HCT116 (cell line): ENCODE measurements at regions not wholly inside any gene's neighbourhood (a gene's known extent, or its start where the extent isn't known, plus 50 kb on each side); places are given as distances from the start of the nearest gene placed in this dataset.

ENCODE experiments used
- ATAC-seq: fragments of 200-7000 bp; cut with Tn5 transposase; 2 replicates; pipeline ENCODE4 v1.9.1; 2020; ENCODE audit warnings: mild to moderate bottlenecking, moderate library complexity
- BruUV-seq: library from RNA; stranded (reverse); fragments of 400-500 nt; replicated peaks from 2 replicates; lab custom pipeline; 2021; lab: Mats Ljungman, UMichigan
- CTCF ChIA-PET: fragments of 300-600 bp; sonication (Branson Sonifier 250); formaldehyde crosslinking; loops from one replicate; lab custom pipeline; 2021; ENCODE audit warnings: antibody characterized with exemption; lab: Charles Lee
- POLR2A ChIA-PET: fragments of 300-600, 350-600 bp; sonication (Branson Sonifier 250); formaldehyde crosslinking; loops from one replicate; lab custom pipeline; 2021; ENCODE audit warnings: antibody characterized with exemption; lab: Charles Lee
- RAD21 ChIA-PET, 2 experiments: fragments of 300-600 bp; sonication (Branson Sonifier 250); formaldehyde crosslinking; loops; one replicate each; lab custom pipeline; 2023; ENCODE audit warnings: low total read pairs in 2 of 2; ENCODE audit not compliant: uncharacterized antibody in 2 of 2, unreplicated experiment in 2 of 2, low non-redundant PET in 1 of 2; lab: Charles Lee
- DNase-seq: peaks from one replicate; pipeline ENCODE4 v3.0.0-alpha.2; 2010; ENCODE audit warnings: low read depth, low spot score
- H2AFZ ChIP-seq: fragments of 200-600 bp; shearing (Covaris generic), sonication (generic); 2 replicates; pipeline ENCODE4 v1.6.1; 2017; ENCODE audit warnings: low read depth, mixed run types, mixed read lengths, antibody characterized with exemption, low read length; ENCODE audit not compliant: poor library complexity, severe bottlenecking
- H3K27ac ChIP-seq: 2 replicates; pipeline ENCODE4 v1.5.1; 2012; ENCODE audit warnings: low read depth, low read length
- H3K27me3 ChIP-seq: fragments of 200-600 bp; sonication (generic); 2 replicates; pipeline ENCODE4 v1.6.1; 2016; ENCODE audit warnings: mixed run types, low read length, mixed read lengths; ENCODE audit not compliant: insufficient read depth
- H3K36me3 ChIP-seq, 2 experiments: fragments of 200-500 bp in 1 of 2; fragments of 200-600 bp in 1 of 2; sonication (Bioruptor generic) in 1 of 2; sonication (generic) in 1 of 2; 2 replicates each; pipeline versions ENCODE4 v1.5.1 to v1.6.1; 2014 to 2016; ENCODE audit warnings: low read length in 2 of 2, inconsistent platforms in 1 of 2, mixed read lengths in 1 of 2, mixed run types in 1 of 2; ENCODE audit not compliant: insufficient read depth in 2 of 2, control insufficient read depth in 1 of 2
- H3K4me1 ChIP-seq, 2 experiments: fragments of 200-600 bp in 1 of 2; sonication (generic) in 1 of 2; 2 replicates each; pipeline versions ENCODE4 v1.5.1 to v1.6.1; 2012 to 2017; ENCODE audit warnings: low read length in 2 of 2, inconsistent platforms in 1 of 2, mild to moderate bottlenecking in 1 of 2, mixed read lengths in 1 of 2, mixed run types in 1 of 2, moderate library complexity in 1 of 2; ENCODE audit not compliant: insufficient read depth in 2 of 2, control insufficient read depth in 1 of 2
- H3K4me2 ChIP-seq: fragments of 200-600 bp; sonication (generic); 2 replicates; pipeline ENCODE4 v1.6.1; 2017; ENCODE audit warnings: mixed run types, low read length, mixed read lengths
- H3K4me3 ChIP-seq, 2 experiments: fragments of 200-600 bp in 1 of 2; sonication (generic) in 1 of 2; replicated peaks in 1 of 2; 2 replicates each; pipeline ENCODE4 v1.5.1; 2011 to 2016; ENCODE audit warnings: low read length in 2 of 2, control low read depth in 1 of 2, low read depth in 1 of 2, mild to moderate bottlenecking in 1 of 2, mixed read lengths in 1 of 2, mixed run types in 1 of 2
- H3K79me2 ChIP-seq: fragments of 200-600 bp; sonication (generic); 2 replicates; pipeline ENCODE4 v1.6.1; 2017; ENCODE audit warnings: mild to moderate bottlenecking, mixed run types, low read length, moderate library complexity, mixed read lengths; ENCODE audit not compliant: insufficient read depth
- H3K9ac ChIP-seq: fragments of 200-600 bp; sonication (generic); 2 replicates; pipeline ENCODE4 v1.6.1; 2016; ENCODE audit warnings: low read length, mixed read lengths
- H3K9me2 ChIP-seq: fragments of 200-600 bp; sonication (generic), shearing (Covaris generic); 2 replicates; pipeline ENCODE4 v1.6.1; 2017; ENCODE audit warnings: mixed run types, mild to moderate bottlenecking, moderate library complexity; ENCODE audit not compliant: insufficient read depth
- H3K9me3 ChIP-seq, 2 experiments: fragments of 200-500 bp in 1 of 2; fragments of 200-600 bp in 1 of 2; sonication (Bioruptor generic) in 1 of 2; sonication (generic) in 1 of 2; 2 replicates each; pipeline ENCODE4 v1.6.1; 2014 to 2017; ENCODE audit warnings: low read length in 2 of 2, mixed read lengths in 2 of 2, inconsistent platforms in 1 of 2, low read depth in 1 of 2, mild to moderate bottlenecking in 1 of 2, mixed run types in 1 of 2, moderate library complexity in 1 of 2; ENCODE audit not compliant: control insufficient read depth in 1 of 2, insufficient read depth in 1 of 2
- H4K20me1 ChIP-seq: fragments of 200-600 bp; sonication (generic), shearing (Covaris generic); 2 replicates; pipeline ENCODE4 v1.6.1; 2017; ENCODE audit warnings: mixed run types, mild to moderate bottlenecking, moderate library complexity; ENCODE audit not compliant: insufficient read depth
- CBX3 ChIP-seq: IDR thresholded peaks from 2 replicates; pipeline ENCODE4 v1.6.1; 2012; ENCODE audit warnings: low read depth
- CTCF ChIP-seq, 3 experiments: fragments of 200-600 bp in 1 of 3; sonication (generic) in 1 of 3; IDR thresholded peaks in 2 of 3; conservative IDR thresholded peaks in 1 of 3; 2 replicates each; pipeline ENCODE4 v1.5.1; 2012 to 2017; ENCODE audit warnings: low read depth in 2 of 3, low read length in 2 of 3, antibody characterized with exemption in 1 of 3, borderline replicate concordance in 1 of 3, control low read depth in 1 of 3, mild to moderate bottlenecking in 1 of 3, mixed read lengths in 1 of 3, mixed run types in 1 of 3, moderate library complexity in 1 of 3; ENCODE audit not compliant: insufficient read depth in 1 of 3
- EZH2phosphoT487 ChIP-seq: fragments of 200-600 bp; IDR thresholded peaks from 2 replicates; pipeline ENCODE4 v1.6.1; 2018; ENCODE audit warnings: antibody characterized with exemption, borderline replicate concordance
- JUND ChIP-seq: IDR thresholded peaks from 2 replicates; pipeline ENCODE4 v1.6.1; 2012
- POLR2AphosphoS5 ChIP-seq: IDR thresholded peaks from 2 replicates; pipeline ENCODE4 v1.6.1; 2011; ENCODE audit warnings: mild to moderate bottlenecking, low read depth, low read length, moderate library complexity
- ZFX ChIP-seq: fragments of 450-650 bp; IDR thresholded peaks from 2 replicates; pipeline ENCODE4 v1.6.1; 2017
- intact Hi-C: fragments of 100-400 bp; cut with micrococcal nuclease; formaldehyde crosslinking; loops from 2 replicates; pipeline ENCODE4 v1.10.0; 2022
- TF ChIP-seq, protein P1 (sequence below): IDR thresholded peaks from 2 replicates; pipeline ENCODE4 v1.6.1; 2012
- TF ChIP-seq, protein P2 (sequence below): IDR thresholded peaks from 2 replicates; pipeline ENCODE4 v1.6.1; 2012; ENCODE audit warnings: low read depth

GRCh38 chr22:22408269-22408668, 100.3 kb downstream of the ZNF280B start:
- ChIA-PET CTCF (interaction anchor here (0.6 to 4.3 kb wide), 3 partner anchors 12 to 33 kb away, joined by 3 to 25 read pairs (median 3); no protein-coding TSS in a partner anchor), POLR2A (no interaction called here), RAD21 (no interaction called here)
- H3K4me2 ChIP-seq = no peak overlapping the region
- H3K4me3 ChIP-seq = no peak overlapping the region
- BruUV-seq = no TSS peak
- no peak overlapping the region for H2AFZ ChIP-seq
- no peaks in the 10 kb centered on the region for H3K9me2 ChIP-seq
- no peak for ATAC-seq
- H4K20me1 ChIP-seq = no peaks in the 10 kb centered on the region
- no peaks in the 10 kb centered on the region for H3K79me2 ChIP-seq
- H3K9ac ChIP-seq = no peak overlapping the region
- TF ChIP-seq ZFX = no peak
- no peak for TF ChIP-seq POLR2AphosphoS5
- TF ChIP-seq JUND = no peak
- TF ChIP-seq CTCF (IDR thresholded peaks at IDR 0.05 in 2 of 3, conservative IDR thresholded peaks at IDR 0.05 in 1 of 3; ENCODE audit: borderline replicate concordance in 1 of 3, insufficient read depth in 1 of 3, low read depth in 2 of 3, low read length in 2 of 3) = no peak
- TF ChIP-seq CBX3 = no peak
- TF ChIP-seq, protein P1, sequence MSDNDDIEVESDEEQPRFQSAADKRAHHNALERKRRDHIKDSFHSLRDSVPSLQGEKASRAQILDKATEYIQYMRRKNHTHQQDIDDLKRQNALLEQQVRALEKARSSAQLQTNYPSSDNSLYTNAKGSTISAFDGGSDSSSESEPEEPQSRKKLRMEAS = no peak
- no peak for TF ChIP-seq EZH2phosphoT487
- TF ChIP-seq, protein P2, sequence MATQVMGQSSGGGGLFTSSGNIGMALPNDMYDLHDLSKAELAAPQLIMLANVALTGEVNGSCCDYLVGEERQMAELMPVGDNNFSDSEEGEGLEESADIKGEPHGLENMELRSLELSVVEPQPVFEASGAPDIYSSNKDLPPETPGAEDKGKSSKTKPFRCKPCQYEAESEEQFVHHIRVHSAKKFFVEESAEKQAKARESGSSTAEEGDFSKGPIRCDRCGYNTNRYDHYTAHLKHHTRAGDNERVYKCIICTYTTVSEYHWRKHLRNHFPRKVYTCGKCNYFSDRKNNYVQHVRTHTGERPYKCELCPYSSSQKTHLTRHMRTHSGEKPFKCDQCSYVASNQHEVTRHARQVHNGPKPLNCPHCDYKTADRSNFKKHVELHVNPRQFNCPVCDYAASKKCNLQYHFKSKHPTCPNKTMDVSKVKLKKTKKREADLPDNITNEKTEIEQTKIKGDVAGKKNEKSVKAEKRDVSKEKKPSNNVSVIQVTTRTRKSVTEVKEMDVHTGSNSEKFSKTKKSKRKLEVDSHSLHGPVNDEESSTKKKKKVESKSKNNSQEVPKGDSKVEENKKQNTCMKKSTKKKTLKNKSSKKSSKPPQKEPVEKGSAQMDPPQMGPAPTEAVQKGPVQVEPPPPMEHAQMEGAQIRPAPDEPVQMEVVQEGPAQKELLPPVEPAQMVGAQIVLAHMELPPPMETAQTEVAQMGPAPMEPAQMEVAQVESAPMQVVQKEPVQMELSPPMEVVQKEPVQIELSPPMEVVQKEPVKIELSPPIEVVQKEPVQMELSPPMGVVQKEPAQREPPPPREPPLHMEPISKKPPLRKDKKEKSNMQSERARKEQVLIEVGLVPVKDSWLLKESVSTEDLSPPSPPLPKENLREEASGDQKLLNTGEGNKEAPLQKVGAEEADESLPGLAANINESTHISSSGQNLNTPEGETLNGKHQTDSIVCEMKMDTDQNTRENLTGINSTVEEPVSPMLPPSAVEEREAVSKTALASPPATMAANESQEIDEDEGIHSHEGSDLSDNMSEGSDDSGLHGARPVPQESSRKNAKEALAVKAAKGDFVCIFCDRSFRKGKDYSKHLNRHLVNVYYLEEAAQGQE = no peak
- no peaks in the 10 kb centered on the region for H3K4me1 ChIP-seq
- no peak overlapping the region for H3K27ac ChIP-seq
- intact Hi-C loops = no loop called here
- H3K9me3 ChIP-seq = 0 out of 4 replicates have a peak, but pooled peaks cover 0 to 3% of the 10 kb centered on the region in 2 experiments
- DNase-seq = no peak
- no peaks in the 10 kb centered on the region for H3K36me3 ChIP-seq
- peaks cover 44% of the 10 kb centered on the region for H3K27me3 ChIP-seq
